GM19468 (cell line): ENCODE measurements at regions not wholly inside any gene's neighbourhood (a gene's known extent, or its start where the extent isn't known, plus 50 kb on each side); places are given as distances from the start of the nearest gene placed in this dataset.
A peak's percentile ranks its signal among the peaks of the same experiment; 100 is the strongest.
"Not testable (repeated sequence)": the region's sequence is repeated elsewhere in the genome, so short reads cannot be mapped to it uniquely, and the experiment has no call there.

ENCODE experiments used
- ATAC-seq: cut with Tn5 transposase; IDR thresholded peaks from one replicate; pipeline ENCODE4 v1.9.1; 2021; ENCODE audit warnings: mild to moderate bottlenecking, moderate library complexity, moderate number of reproducible peaks; ENCODE audit not compliant: unreplicated experiment; ENCODE audit errors: extremely low read depth

GRCh38 chr4:74505355-74505978 lies 60.5 kb downstream of the AREG start:
- not testable (repeated sequence) for ATAC-seq

GRCh38 chr4:74509363-74509762 lies 64.4 kb downstream of the AREG start:
- not testable (repeated sequence) for ATAC-seq

DNA sequence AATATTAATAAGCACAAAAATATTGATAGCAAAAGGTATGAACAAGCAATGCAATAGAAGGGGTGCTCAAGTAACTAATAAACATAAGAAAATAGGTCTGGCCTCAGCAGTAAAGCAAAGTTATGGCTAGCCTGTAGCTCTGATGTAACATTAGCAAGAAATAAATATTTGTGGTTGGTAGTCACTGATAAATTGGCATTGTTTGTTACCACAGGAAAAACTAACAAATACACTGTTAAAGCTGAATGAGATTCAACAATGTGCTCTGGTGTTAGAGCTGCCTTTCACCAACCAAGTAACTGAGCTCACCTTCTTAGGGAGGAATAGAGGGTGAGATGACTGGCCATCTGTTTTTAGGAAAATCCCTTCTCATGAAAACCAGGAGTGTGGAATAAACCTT lies 71.4 kb downstream of the AREG start:
- no peak for ATAC-seq

DNA sequence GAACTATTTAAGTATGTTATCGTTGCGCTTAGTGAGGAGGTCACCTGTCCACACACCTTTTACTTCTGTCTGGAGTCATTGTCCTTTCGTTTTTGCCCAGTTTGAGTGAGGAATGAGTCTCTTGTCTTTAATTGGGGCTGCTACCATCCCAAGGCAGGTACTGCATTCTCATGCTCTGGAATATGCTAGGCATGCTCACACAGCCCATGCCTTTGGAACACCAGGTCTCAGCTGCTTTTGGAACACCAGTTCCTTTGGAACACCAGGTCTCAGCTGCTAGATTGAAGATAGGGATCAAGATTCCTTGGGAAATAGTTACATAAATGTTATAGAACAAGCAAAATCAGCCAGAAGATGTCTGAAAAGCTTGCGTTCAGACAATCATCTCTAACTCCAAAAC lies 73.1 kb downstream of the AREG start:
- ATAC-seq = no peak

DNA sequence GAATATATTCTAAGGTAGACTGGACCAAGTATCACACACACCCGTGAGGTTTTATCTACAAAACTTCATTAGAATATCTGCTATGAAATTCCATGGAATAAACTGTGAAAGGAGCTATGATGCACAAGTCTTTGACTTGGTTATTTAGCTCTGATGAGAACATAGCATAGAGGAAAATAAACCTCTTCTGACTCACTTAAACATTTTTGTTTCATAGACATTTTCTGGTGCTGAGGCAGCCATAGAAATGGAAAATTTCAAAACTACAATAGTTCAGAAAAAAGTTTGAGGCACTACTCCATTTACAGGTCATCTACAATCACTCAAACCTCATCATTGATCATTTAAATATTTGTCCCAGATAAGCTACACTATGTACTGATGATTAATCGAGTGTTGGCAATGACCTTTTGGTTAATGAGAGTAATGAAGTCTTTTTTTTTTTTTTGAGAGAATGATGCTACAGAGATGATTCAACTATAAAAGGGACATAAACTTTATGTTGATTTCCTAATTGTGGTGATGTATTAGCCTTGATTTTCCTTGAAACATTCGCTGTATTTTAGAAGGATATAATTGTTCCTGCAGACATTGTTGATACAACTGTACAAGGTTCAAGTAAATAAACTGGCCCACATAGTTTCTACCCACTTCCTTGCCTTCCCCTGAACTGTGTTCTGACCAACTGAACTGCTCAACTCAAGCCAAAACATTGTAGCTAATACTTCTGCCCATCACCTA lies 77.5 kb downstream of the AREG start:
- no peak for ATAC-seq

DNA sequence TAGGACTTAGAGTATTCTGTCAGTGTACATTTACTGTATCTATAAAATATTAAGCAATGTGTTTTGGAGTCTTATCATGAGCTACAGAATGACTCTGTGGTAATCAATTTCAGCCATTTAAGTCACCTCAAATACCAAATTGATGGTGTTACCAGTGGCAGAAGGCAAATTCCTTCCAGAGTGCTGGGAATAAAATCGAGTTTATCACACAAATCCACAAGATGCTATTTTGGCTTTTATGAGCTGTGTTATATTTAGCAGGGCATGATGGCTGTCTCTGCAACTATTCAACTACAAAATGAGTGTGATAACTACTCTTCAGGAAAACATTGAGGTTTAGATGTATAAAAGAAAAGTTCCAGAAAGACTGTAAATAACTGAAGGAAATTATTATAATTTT lies 78.2 kb downstream of the AREG start:
- no peak for ATAC-seq

DNA sequence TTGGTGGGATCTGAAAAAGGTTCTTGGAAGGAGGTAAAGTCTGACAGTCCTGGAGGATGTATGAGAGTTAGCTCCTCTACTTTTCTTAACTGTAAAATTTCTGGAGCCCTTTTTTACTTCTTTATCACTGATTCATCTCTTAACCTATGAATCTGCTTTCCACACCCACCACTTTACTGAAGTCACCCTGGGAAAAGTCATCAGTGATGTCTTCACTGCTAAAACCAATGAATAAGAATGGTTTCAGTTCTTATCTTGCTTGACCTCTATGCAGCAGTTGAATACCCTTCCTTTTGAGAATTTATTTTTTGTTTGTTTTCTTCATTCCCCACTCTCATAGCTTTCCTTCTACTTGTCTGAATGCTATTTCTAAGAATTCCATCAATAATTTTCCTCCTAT lies 80.0 kb downstream of the AREG start:
- no peak for ATAC-seq

DNA sequence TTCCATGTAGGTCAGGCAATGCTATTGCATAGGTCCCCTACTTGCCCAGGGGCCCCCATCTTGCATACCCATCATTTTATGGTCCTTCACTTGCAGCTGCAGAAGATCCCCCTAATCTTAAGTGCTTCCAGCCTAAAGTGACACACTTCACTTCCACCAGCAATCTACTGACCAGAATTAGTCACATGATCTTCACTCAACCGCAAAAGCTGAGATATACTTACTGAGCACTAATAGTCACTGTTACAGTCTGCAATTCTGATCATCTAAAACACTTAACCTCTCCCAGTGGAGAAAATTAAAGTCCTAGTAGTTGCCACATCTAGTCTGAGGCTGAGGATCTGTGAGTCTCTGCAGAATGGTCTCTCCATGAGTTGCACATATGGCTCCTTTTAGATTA lies 82.1 kb downstream of the AREG start:
- no peak for ATAC-seq

GRCh38 chr4:74528178-74528577 lies 83.2 kb downstream of the AREG start:
- no peak for ATAC-seq

DNA sequence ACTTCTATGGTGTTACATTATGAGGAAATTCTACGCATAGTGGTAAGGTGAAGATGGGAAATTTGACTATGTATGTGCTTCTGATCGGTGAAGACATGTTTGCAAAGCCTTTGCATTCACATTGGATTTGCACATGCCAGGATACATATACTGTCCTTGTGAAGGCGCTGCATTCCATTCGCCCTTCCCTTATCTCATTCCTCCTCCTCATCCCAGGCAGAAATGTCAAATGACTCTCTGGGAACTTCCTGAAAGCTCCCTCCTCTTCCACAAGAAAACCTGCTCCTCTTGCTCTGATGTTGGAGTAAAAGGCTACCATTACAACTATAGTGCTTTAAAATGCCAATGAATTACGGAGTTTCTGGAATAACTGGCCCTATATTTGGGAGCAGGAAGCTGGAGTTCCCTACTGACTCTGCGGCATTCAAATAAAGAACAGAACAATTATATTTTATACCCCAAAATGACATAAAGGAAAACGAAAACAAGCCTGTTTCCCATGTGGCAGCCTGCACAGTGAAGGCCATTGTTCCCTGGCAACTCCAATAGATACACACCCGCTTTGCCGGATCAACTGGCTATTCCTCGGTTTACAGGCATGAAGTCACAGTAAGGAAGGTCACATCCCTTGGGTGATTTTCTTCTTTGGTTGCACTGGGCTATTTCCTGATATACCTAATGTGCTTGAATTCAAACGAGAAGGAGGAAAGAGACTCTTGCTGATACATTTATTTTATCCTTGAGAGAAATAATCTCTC lies 84.5 kb downstream of the AREG start:
- no peak for ATAC-seq

- peak; percentile 28 for ATAC-seq
Measured at GRCh38 chr4:74531963-74532794, 87.2 kb downstream of the AREG start.

DNA sequence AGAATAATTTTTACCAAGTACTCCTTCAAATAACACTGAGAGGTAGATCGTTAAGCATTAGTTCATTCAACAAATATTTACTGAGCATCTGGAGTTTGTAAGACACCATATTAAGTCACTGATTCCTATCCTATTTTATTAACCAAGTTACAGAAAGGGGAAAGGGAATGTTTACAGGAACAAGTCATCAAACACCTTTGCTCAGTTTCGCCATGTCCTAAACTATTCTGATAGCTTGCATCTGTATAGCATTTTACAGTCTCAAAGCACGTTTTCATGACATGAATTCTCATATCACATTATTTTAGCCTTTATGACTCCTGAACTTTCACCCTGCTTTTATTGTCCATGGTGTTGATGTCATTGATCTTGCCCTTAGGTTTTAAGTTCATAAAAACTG lies 89.2 kb downstream of the AREG start:
- ATAC-seq = no peak

- no peak for ATAC-seq
Measured at GRCh38 chr4:74534936-74535335, 90.0 kb downstream of the AREG start.

DNA sequence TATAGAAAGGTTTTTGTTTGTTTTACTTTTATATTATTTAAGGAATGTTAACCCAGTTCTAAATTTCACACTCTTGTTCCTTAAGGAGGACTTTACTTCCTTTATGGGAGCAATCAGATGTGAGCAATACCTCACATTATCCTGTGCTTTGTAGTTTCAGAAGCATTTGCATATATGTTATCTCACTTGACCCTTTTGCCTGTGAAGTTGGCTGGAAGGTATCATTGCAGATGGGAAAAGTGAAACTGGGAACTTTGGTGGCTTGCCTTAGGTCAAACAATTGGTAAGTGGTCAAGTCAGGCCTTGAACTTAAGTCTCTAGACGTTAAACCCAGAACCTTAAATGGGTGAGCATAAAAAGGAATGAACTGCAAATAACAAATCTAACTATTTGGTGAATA lies 90.6 kb downstream of the AREG start:
- no peak for ATAC-seq

DNA sequence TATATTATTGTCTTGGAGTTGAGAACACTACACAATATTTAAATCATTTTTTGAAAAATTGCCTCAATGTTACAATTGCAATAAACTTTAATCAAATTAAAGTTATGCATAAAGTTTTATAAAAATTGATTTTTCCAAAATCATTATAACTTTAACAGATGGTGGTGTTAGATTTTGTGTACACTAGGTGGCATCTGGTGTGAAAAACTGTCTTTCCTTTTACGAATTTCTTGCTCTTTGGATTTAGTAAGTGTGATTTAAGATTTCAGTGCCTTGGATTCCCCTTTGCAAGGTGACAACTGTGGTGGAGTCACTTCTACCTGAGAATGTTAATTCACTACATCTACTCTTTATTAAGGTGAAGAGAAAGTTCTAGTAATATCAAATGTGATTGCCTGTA lies 91.6 kb downstream of the AREG start:
- ATAC-seq = no peak

GRCh38 chr4:74537459-74537858 lies 92.5 kb downstream of the AREG start:
- no peak for ATAC-seq

DNA sequence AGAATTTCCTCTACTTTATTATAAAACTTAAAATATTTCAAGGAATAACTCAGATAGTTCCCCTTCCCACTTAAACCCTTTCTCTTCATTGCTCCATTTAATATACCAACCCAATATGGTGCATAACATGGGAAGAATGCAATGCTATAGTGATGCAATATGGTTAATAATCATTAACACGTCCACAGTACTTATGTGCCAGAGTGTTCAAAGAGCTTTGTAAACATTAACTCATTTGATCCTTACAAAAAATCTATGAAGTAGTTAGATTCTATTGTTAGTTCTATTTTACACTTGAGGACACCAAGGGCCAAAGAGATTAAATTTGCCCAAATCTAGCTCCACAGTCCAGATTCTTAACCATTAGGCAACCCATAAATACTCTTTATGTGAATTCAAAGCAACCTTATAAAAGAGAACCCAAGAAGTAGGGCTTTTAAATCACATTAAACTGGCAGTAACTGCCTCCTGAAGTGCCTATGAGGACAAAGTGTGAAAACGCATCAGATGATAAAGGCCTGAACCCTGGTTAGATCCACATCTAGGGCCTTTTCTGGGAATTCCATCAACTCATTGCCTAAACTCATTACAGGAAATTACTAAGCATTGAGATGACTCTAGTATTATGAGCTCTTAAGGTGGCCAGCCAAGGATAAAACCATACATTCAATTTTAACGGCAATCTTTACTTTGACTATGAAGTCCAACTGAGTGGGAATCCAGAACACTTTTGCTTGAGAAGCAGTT lies 94.3 kb downstream of the AREG start:
- ATAC-seq = no peak

DNA sequence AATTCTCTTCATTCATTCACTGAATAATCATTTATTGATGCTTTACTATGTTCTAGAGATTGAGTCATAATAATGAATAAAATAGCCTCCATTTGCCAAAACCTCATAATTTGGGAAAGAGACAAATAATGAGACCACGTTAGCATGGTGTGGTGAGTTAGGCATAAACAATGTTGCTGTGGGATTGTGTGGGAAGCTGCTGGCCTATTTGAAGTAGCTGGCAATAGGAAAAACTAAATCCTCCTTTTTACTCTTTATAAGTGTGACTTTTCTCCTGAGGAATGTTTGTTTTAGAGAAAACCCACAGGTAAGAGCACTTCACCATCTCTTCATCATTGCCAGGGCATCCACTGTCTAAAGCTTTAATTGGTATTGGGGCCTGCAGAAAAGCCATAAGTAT lies 95.3 kb downstream of the AREG start:
- ATAC-seq = no peak

- ATAC-seq = no peak
Measured at GRCh38 chr4:74541667-74542066, 96.7 kb downstream of the AREG start.

GRCh38 chr4:74543231-74543781 lies 98.4 kb downstream of the AREG start:
- peak; percentile 51 for ATAC-seq
